GM06990 (cell line): ENCODE measurements at regions not wholly inside any gene's neighbourhood (a gene's known extent, or its start where the extent isn't known, plus 50 kb on each side); places are given as distances from the start of the nearest gene placed in this dataset.

Source experiments
- DNase-seq: peaks from one replicate; pipeline ENCODE4 v3.0.0-alpha.2; 2011; ENCODE audit not compliant: insufficient read length; ENCODE audit errors: extremely low read depth
- H3K27me3 ChIP-seq: replicated peaks from 2 replicates; pipeline ENCODE4 v1.6.0; 2011; ENCODE audit warnings: low read length; ENCODE audit not compliant: control insufficient read depth, insufficient read depth
- H3K36me3 ChIP-seq: 2 replicates; pipeline ENCODE4 v1.5.1; 2011; ENCODE audit warnings: low read length; ENCODE audit not compliant: control insufficient read depth, insufficient read depth
- H3K4me3 ChIP-seq: replicated peaks from 2 replicates; pipeline ENCODE4 v1.5.1; 2011; ENCODE audit warnings: low read depth, mild to moderate bottlenecking, control low read depth, low read length
- TF ChIP-seq, protein P1 (sequence below): IDR thresholded peaks from 2 replicates; pipeline ENCODE4 v1.5.1; 2011; ENCODE audit warnings: low read length, control low read depth, mild to moderate bottlenecking, inconsistent platforms; ENCODE audit not compliant: insufficient read depth, poor library complexity, severe bottlenecking

DNA sequence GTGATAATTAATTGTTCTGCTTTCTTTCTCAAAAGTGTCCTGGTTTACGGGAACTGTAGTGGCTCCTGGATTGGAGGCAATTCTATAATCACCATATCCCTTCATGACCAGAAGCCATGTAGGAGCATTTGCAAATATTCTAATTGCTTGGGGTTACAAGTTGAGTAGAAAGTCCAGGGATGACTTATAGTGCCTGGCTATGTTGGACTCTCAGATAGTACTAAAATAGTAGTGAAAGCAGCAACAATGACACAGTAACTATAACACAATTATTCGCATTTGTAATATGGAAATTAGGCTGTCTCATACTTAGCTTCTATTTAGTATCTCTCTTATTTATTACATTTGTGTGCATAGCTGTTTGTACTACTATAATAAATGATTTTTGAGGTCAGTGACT lies 712.5 kb upstream of the GRAMD2B start:
- no peaks in the 10 kb centered on the region for H3K36me3 ChIP-seq
- TF ChIP-seq, protein P1, sequence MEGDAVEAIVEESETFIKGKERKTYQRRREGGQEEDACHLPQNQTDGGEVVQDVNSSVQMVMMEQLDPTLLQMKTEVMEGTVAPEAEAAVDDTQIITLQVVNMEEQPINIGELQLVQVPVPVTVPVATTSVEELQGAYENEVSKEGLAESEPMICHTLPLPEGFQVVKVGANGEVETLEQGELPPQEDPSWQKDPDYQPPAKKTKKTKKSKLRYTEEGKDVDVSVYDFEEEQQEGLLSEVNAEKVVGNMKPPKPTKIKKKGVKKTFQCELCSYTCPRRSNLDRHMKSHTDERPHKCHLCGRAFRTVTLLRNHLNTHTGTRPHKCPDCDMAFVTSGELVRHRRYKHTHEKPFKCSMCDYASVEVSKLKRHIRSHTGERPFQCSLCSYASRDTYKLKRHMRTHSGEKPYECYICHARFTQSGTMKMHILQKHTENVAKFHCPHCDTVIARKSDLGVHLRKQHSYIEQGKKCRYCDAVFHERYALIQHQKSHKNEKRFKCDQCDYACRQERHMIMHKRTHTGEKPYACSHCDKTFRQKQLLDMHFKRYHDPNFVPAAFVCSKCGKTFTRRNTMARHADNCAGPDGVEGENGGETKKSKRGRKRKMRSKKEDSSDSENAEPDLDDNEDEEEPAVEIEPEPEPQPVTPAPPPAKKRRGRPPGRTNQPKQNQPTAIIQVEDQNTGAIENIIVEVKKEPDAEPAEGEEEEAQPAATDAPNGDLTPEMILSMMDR = no peak
- no peaks in the 10 kb centered on the region for H3K27me3 ChIP-seq
- DNase-seq = no peak
- no peak overlapping the region for H3K4me3 ChIP-seq

DNA sequence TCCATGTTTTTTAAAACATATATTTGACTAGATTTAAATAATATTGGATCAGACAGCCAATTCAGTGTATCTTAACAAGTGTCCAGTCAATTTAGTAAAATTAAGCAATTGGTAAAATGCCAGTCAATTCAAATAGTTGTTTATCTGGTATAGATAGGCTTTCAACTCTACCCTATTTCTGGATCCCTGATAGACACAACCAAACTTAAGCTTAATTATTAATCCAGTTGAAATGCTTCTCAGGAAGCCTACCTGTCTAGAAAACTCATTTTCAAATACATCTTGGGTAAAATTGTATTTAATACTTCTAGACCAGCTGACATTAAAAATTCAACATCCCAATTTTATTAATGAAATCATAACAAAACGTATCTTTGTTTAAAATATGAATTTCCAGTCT lies 710.8 kb upstream of the GRAMD2B start:
- Histone ChIP-seq H3K27me3 (no peaks in the 10 kb centered on the region), H3K4me3 (no peak overlapping the region), H3K36me3 (no peaks in the 10 kb centered on the region)
- no peak for DNase-seq
- TF ChIP-seq, protein P1 = no peak

- DNase-seq = no peak
- H3K36me3 ChIP-seq = no peaks in the 10 kb centered on the region
- H3K4me3 ChIP-seq = no peak overlapping the region
- TF ChIP-seq, protein P1 = no peak
- H3K27me3 ChIP-seq = no peaks in the 10 kb centered on the region
Observed at GRCh38 chr5:125713109-125713805, 710.0 kb upstream of the GRAMD2B start.

GRCh38 chr5:125715216-125715615 lies 708.0 kb upstream of the GRAMD2B start:
- DNase-seq = no peak
- TF ChIP-seq, protein P1 = no peak
- H3K27me3 ChIP-seq = no peaks in the 10 kb centered on the region
- H3K36me3 ChIP-seq = no peaks in the 10 kb centered on the region
- no peak overlapping the region for H3K4me3 ChIP-seq

GRCh38 chr5:125717209-125717608 lies 706.0 kb upstream of the GRAMD2B start:
- DNase-seq = no peak
- H3K4me3 ChIP-seq = no peak overlapping the region
- TF ChIP-seq, protein P1 = no peak
- no peaks in the 10 kb centered on the region for H3K36me3 ChIP-seq
- no peaks in the 10 kb centered on the region for H3K27me3 ChIP-seq
